MV-4-11 (cell line): ENCODE measurements at regions not wholly inside any gene's neighbourhood (a gene's known extent, or its start where the extent isn't known, plus 50 kb on each side); places are given as distances from the start of the nearest gene placed in this dataset.
"Not testable (repeated sequence)": the region's sequence is repeated elsewhere in the genome, so short reads cannot be mapped to it uniquely, and the experiment has no call there.

ENCODE experiments used
- DNase-seq: peaks from one replicate; lab custom pipeline; 2025; lab: John Stamatoyannopoulos, UW

GRCh38 chr5:57889558-57889957 lies 406.9 kb upstream of the ACTBL2 start:
- no peak for DNase-seq

DNA sequence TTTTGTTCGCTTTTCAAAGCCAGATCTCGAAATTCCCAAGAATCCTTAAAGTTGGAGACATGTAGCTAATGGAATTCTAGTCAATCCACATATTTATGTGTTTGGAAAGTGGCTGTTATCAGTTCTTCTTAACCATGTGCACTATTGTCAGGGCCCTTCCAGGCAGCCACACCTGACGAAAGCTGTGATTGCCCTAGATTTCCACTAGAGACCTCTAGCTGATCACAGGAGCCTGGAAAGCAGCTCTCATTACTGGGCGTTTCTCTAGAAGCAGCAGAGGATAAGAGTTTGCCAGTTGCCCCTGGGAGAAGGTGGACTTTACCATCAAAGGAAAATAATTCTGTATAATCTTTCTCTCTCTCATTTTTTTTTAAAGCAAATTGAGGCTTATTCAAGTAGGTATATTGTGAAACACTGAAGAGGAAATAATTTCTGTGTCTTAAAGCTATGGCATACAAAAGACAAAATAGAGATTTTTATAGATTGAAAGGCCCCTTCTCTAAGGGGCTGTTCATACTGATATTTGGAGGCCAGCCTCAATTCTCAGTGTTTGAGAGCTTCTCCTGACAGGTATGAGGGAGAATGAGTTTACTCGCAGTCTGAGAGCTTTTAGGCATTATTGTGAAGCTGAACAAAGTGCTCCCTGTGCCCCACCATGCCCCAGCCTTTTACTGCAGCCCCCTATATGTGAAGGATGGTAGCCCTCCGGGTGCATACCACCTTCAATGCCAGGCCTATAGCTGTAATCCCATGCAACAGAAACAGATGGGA lies 405.4 kb upstream of the ACTBL2 start:
- DNase-seq: no peak

GRCh38 chr5:57884346-57885102 lies 401.9 kb upstream of the ACTBL2 start:
- DNase-seq: no peak

DNA sequence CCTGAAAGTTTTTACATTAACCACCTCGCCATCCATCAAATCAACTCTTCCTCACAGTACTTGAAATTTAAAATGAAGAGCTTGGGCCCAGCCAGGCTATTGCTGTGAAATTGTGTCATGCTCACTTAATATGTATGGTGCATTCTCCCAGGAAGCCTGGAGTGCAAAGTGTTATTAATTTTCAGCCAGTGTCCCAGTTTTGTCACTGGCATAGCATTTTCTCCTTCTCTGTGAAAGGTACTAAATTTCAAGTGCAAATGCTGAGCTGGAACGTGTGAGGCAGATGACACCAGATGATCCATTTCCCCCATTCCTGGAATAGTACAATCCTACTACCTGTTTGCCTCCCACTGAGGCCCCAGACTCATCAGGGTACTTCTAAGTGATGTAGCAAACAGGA lies 397.6 kb upstream of the ACTBL2 start:
- no peak for DNase-seq

DNA sequence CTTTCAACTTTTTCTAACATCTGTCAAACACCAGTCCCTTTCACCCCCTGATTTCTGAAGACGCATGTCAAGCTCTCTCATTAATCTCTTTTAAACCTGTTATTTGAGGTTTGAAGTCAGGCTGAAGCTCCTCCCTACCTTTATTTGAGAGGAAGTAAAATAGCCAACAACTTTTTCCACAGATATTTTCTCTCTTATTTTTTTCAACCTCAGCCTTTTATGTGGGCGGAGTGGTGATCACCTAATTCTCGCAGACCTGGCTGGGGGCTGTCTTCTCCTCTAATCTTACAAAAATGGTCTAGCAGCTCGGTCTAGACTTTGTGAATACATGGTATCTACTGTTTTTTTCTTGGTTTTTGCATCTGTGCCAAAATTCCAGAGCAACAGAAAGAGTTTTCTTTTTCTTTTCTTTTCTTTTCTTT lies 395.7 kb upstream of the ACTBL2 start:
- no peak for DNase-seq

- no peak for DNase-seq
Measured at GRCh38 chr5:57871496-57871895, 388.9 kb upstream of the ACTBL2 start.

DNA sequence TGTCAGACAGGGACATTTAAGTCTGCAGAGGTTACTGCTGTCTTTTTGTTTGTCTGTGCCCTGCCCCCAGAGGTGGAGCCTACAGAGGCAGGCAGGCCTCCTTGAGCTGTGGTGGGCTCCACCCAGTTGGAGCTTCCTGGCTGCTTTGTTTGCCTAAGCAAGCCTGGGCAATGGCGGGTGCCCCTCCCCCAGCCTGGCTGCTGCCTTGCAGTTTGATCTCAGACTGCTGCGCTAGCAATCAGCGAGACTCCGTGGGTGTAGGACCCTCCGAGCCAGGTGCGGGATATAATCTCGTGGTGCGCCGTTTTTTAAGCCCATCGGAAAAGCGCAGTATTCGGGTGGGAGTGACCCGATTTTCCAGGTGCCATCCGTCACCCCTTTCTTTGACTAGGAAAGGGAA lies 387.7 kb upstream of the ACTBL2 start:
- not testable (repeated sequence) for DNase-seq

GRCh38 chr5:57863661-57864060 lies 381.1 kb upstream of the ACTBL2 start:
- DNase-seq: no peak

DNA sequence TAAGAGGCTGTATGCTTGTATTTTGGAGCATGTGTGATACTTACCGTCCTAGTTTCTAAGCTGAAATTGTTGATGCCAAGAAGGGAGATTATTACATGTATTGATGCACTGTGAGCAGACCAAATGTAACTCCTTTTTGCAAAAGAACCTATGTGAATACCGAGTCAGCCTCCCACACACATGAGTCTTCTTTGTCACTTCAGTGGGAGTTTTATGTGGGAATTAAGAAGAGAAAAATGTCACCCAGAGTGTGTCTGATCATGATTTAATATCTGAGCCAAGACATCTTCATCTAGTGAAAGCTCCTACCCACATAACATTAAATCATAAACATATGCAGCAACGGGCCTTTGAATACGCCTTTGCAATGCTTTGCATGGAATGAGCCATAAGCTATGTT lies 380.3 kb upstream of the ACTBL2 start:
- no peak for DNase-seq

DNA sequence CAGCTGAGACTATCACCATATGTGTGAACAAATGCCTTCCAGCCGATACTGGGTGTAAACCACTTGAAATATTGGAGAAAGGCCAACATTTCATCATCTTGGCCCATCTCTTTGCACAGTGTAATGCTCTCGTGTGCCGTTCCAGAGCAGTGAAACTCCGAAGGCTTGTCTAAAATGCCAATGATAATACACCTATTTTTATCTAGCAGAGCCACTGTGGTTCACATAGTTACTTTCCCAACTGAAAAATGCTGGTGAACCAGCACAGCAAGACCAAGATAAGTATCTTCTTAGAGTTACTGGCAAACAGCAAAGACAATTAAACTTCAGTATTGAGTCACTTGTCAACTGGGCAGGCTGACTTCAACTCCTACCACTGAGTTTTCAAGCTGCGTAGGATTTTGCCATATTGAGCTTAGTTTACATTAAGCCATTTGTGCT lies 379.9 kb upstream of the ACTBL2 start:
- no peak for DNase-seq

- DNase-seq: no peak
Measured at GRCh38 chr5:57859626-57860025, 377.0 kb upstream of the ACTBL2 start.

DNA sequence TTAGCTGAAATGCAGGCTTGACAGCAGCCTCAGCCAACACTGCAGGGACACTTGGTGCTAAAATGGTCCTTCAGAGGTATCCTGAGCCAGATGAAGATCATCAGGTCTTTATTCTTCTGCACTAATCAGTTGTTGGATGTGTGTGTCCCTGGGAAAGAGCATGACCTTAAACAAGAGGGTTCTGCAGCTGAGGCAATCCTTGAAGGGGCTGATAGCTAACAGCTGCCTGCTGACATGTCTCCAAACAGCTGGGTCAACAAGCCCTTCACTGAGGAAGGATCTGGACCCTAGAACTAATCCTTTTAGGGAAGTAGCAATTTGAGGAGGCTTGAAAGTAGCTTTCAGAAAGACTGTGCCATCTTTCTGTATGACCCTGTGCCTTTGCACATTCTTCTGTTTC lies 376.3 kb upstream of the ACTBL2 start:
- no peak for DNase-seq

- no peak for DNase-seq
Measured at GRCh38 chr5:57857696-57858095, 375.1 kb upstream of the ACTBL2 start.

- DNase-seq: no peak
Measured at GRCh38 chr5:57855831-57856230, 373.2 kb upstream of the ACTBL2 start.

DNA sequence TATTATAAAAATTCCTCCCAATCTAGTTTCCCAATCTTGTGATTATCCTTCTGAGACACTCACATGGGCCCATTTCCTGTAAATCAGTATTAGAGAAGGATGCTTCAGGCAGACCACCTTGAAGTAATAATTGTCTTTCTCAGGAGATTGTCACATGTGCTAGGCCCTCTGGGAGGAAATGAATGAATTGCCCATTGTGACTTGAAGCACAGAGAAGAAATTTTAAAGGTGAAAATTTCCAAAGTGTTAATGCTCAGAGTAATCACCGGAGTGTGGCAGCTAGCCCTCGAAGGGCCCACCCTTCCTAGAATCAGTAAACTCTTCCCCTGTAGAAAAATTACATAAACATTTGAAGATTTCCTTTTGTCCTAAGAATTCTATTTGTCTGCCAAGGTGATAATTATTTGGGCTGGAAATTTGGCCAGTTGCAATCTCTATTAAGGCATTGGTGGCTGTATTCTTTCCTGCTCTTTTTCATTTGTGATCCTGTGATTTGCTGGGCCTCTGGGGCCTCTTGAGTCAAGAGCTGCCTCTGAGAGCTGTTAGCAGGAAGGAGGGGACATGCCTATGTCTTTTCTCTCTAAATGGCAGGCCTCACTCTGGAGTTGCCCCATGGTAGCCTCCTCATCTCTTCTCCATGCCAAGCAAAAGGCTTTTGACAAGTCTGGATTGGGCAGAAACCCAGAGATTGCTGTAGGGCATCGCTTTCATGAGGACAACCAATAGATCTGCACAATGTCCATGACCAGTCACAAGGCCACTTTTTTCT lies 371.5 kb upstream of the ACTBL2 start:
- no peak for DNase-seq

- DNase-seq: no peak
Measured at GRCh38 chr5:57850109-57850508, 367.5 kb upstream of the ACTBL2 start.

DNA sequence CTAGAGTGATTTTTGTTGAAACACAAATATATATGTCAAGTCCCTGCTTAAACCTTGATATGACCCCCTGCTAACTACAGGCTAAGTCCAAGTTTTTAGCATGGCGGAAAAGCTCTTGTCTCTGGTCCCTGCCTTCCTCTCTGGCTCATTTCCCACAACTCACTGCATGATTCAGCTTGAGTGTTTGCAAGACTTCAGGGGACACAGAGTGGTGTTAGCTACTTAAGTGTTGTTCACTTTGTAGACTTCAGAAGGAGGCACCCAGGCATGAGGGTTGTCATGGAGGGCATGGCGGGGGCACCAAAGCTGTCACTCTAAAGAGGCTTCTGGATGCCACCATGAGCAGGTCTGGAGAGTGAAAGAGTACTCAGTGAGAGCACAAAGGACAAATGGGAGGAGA lies 362.4 kb upstream of the ACTBL2 start:
- DNase-seq: no peak

DNA sequence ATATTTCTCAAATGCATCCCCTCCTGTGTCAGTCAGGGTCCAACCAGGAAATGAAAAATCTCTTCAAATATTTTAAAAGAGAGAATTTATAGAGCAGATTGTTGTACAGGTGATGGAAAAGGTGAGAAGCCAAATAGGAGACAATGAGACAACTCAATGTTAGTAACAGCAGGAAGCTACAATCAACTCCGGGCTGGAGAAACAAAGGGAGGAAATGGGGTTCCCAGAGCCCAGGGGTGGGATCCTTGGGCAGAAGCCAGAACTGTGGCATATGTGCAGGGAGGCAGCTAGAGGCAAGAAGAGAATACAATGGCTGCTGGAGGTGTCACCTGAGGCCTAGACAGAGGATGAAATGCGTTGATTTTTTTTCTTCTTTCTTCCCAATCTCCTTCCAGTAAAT lies 361.8 kb upstream of the ACTBL2 start:
- no peak for DNase-seq

DNA sequence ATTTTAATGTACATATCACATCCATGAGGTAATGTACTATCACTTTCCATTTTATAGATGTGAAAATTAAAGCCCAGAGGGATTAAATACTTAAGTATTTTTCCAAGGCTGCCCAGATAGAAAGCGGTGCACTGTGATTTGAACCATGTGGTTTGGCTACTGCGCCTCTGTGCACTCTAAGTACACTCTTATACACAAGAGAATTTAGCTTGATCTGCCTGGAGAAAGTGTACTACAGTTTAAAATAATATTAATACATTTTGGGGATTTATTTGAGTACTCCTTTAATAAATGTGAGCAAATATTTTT lies 360.4 kb upstream of the ACTBL2 start:
- DNase-seq: no peak

DNA sequence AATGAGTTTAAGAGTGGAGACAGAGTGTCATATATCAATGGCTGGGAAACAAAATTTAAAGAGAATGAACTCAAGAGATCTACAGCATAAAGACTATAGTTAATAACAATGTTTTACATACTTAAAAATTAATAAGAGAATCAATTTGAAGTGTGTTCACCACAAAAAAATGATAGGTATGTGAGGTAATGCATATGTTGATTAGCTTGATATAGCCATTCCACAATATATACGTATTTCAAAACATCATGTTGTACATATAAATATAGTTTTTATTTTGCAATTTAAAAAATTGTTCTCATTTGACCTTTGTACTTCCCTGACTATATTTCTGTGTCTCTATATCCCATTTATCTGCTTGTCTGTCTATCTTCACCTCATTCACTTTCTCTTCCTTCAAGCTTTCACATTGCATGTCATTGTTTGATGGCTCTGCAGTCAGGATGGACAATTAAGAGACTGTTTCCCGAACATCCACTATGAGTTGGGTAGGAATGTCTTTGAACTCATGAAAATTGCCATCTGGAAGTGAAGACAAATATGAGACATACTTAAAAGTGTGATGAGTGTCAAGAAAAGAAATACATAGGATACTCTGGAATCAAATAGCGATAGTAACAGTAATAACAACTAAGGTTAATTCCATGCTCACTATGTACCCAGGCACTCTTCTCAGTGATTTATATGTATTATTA lies 359.9 kb upstream of the ACTBL2 start:
- DNase-seq: no peak

- no peak for DNase-seq
Measured at GRCh38 chr5:57841676-57842363, 359.2 kb upstream of the ACTBL2 start.
